NCI-H1417 treated with DMSO at 0.1 percent for 48 hours (cell line): ENCODE measurements at regions not wholly inside any gene's neighbourhood (a gene's known extent, or its start where the extent isn't known, plus 50 kb on each side); places are given as distances from the start of the nearest gene placed in this dataset.
"Not testable (repeated sequence)": the region's sequence is repeated elsewhere in the genome, so short reads cannot be mapped to it uniquely, and the experiment has no call there.

Source experiments
- DNase-seq: peaks from one replicate; lab custom pipeline; 2025; lab: John Stamatoyannopoulos, UW

GRCh38 chrX:43225626-43226328 is 430.3 kb upstream of the MAOA start:
- no peak for DNase-seq

- DNase-seq = no peak
Measured at GRCh38 chrX:43238461-43238945, 417.6 kb upstream of the MAOA start.

GRCh38 chrX:43239356-43239755 is 416.7 kb upstream of the MAOA start:
- no peak for DNase-seq

- no peak for DNase-seq
Measured at GRCh38 chrX:43255596-43255995, 400.5 kb upstream of the MAOA start.

- DNase-seq = no peak
Measured at GRCh38 chrX:43266487-43266886, 389.6 kb upstream of the MAOA start.

- no peak for DNase-seq
Measured at GRCh38 chrX:43267652-43268051, 388.4 kb upstream of the MAOA start.

- DNase-seq = no peak
Measured at GRCh38 chrX:43269201-43269600, 386.9 kb upstream of the MAOA start.

- DNase-seq = no peak
Measured at GRCh38 chrX:43277879-43278278, 378.2 kb upstream of the MAOA start.

- DNase-seq = no peak
Measured at GRCh38 chrX:43278440-43278839, 377.7 kb upstream of the MAOA start.

GRCh38 chrX:43279341-43279808 is 376.7 kb upstream of the MAOA start:
- no peak for DNase-seq

GRCh38 chrX:43283187-43283586 is 372.9 kb upstream of the MAOA start:
- no peak for DNase-seq

GRCh38 chrX:43311625-43312024 is 344.5 kb upstream of the MAOA start:
- DNase-seq = not testable (repeated sequence)

GRCh38 chrX:43313035-43313434 is 343.1 kb upstream of the MAOA start:
- no peak for DNase-seq

- DNase-seq = no peak
Measured at GRCh38 chrX:43314525-43314924, 341.6 kb upstream of the MAOA start.

- no peak for DNase-seq
Measured at GRCh38 chrX:43315622-43316021, 340.5 kb upstream of the MAOA start.

GRCh38 chrX:43316146-43316545 is 340.0 kb upstream of the MAOA start:
- DNase-seq = no peak

- DNase-seq = no peak
Measured at GRCh38 chrX:43317378-43317777, 338.7 kb upstream of the MAOA start.

GRCh38 chrX:43328358-43328946 is 327.6 kb upstream of the MAOA start:
- DNase-seq = no peak

GRCh38 chrX:43333543-43333942 is 322.6 kb upstream of the MAOA start:
- DNase-seq = no peak

GRCh38 chrX:43345166-43345565 is 310.9 kb upstream of the MAOA start:
- DNase-seq = no peak

GRCh38 chrX:43349363-43349762 is 306.7 kb upstream of the MAOA start:
- no peak for DNase-seq

- no peak for DNase-seq
Measured at GRCh38 chrX:43350935-43351334, 305.2 kb upstream of the MAOA start.

GRCh38 chrX:43357741-43358140 is 298.4 kb upstream of the MAOA start:
- DNase-seq = no peak

- DNase-seq = no peak
Measured at GRCh38 chrX:43373032-43373431, 283.1 kb upstream of the MAOA start.
